Loucy (cell line): ENCODE measurements at regions not wholly inside any gene's neighbourhood (a gene's known extent, or its start where the extent isn't known, plus 50 kb on each side); places are given as distances from the start of the nearest gene placed in this dataset.

Source experiments
- EZH2phosphoT487 ChIP-seq: fragments of 200-600 bp; IDR thresholded peaks from 2 replicates; pipeline ENCODE4 v1.6.1; 2018; ENCODE audit warnings: antibody characterized with exemption, mild to moderate bottlenecking, moderate library complexity, borderline replicate concordance
- TF ChIP-seq, protein P1 (sequence below): fragments of 200-600 bp; sonication (generic); conservative IDR thresholded peaks from 2 replicates; pipeline ENCODE4 v1.5.1; 2014; ENCODE audit warnings: mild to moderate bottlenecking, antibody characterized with exemption, low read length

- TF ChIP-seq, protein P1, sequence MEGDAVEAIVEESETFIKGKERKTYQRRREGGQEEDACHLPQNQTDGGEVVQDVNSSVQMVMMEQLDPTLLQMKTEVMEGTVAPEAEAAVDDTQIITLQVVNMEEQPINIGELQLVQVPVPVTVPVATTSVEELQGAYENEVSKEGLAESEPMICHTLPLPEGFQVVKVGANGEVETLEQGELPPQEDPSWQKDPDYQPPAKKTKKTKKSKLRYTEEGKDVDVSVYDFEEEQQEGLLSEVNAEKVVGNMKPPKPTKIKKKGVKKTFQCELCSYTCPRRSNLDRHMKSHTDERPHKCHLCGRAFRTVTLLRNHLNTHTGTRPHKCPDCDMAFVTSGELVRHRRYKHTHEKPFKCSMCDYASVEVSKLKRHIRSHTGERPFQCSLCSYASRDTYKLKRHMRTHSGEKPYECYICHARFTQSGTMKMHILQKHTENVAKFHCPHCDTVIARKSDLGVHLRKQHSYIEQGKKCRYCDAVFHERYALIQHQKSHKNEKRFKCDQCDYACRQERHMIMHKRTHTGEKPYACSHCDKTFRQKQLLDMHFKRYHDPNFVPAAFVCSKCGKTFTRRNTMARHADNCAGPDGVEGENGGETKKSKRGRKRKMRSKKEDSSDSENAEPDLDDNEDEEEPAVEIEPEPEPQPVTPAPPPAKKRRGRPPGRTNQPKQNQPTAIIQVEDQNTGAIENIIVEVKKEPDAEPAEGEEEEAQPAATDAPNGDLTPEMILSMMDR: no peak
- no peak for TF ChIP-seq EZH2phosphoT487
Measured at GRCh38 chr12:131352296-131352900, 358.5 kb upstream of the SFSWAP start.
